Stimulated activated CD8-positive, alpha-beta memory T cell treated with anti-CD3 and anti-CD28 coated beads, Interleukin-2, amount 100 ng/mL, for 1 hour (primary cell): ENCODE measurements at regions not wholly inside any gene's neighbourhood (a gene's known extent, or its start where the extent isn't known, plus 50 kb on each side); places are given as distances from the start of the nearest gene placed in this dataset.

Source experiments
- DNase-seq, 2 donors: peaks; one replicate each; pipeline ENCODE4 v3.0.0-alpha.2; 2020; ENCODE audit warnings: low read depth in 2 of 2

- no peak for DNase-seq
These were observed 50.2 kb upstream of the CCND2 start for GRCh38 chr12:4223273-4223845.

GRCh38 chr12:4221258-4221620 is 52.3 kb upstream of the CCND2 start:
- no peak for DNase-seq

GRCh38 chr12:4220536-4221257 is 52.9 kb upstream of the CCND2 start:
- DNase-seq = no peak

- DNase-seq = no peak
These were observed 56.5 kb upstream of the CCND2 start for GRCh38 chr12:4217091-4217490.

GRCh38 chr12:4216187-4216927 is 57.2 kb upstream of the CCND2 start:
- no peak for DNase-seq

GRCh38 chr12:4215229-4216186 is 58.1 kb upstream of the CCND2 start:
- DNase-seq = peak in 1 of 2 donors; percentile 6

- DNase-seq = no peak
These were observed 58.7 kb upstream of the CCND2 start for GRCh38 chr12:4214877-4215228.

- DNase-seq = no peak
These were observed 60.1 kb upstream of the CCND2 start for GRCh38 chr12:4213471-4213870.

- DNase-seq = no peak
These were observed 60.7 kb upstream of the CCND2 start for GRCh38 chr12:4212845-4213244.

- DNase-seq = no peak
These were observed 62.2 kb upstream of the CCND2 start for GRCh38 chr12:4211372-4211771.

- no peak for DNase-seq
These were observed 63.4 kb upstream of the CCND2 start for GRCh38 chr12:4210183-4210582.

- DNase-seq = no peak
These were observed 67.1 kb upstream of the CCND2 start for GRCh38 chr12:4206470-4206869.

GRCh38 chr12:4203772-4204376 is 69.7 kb upstream of the CCND2 start:
- no peak for DNase-seq

- no peak for DNase-seq
These were observed 70.6 kb upstream of the CCND2 start for GRCh38 chr12:4202918-4203317.

- DNase-seq = no peak
These were observed 71.1 kb upstream of the CCND2 start for GRCh38 chr12:4202487-4202886.

- DNase-seq = no peak
These were observed 72.0 kb upstream of the CCND2 start for GRCh38 chr12:4201333-4202100.

GRCh38 chr12:4197922-4198763 is 75.4 kb upstream of the CCND2 start:
- DNase-seq = no peak

GRCh38 chr12:4196805-4197420 is 76.6 kb upstream of the CCND2 start:
- DNase-seq = no peak

- no peak for DNase-seq
These were observed 78.9 kb upstream of the CCND2 start for GRCh38 chr12:4194668-4195067.

GRCh38 chr12:4193821-4194220 is 79.7 kb upstream of the CCND2 start:
- DNase-seq = no peak
